NT2/D1 (cell line): ENCODE measurements at regions not wholly inside any gene's neighbourhood (a gene's known extent, or its start where the extent isn't known, plus 50 kb on each side); places are given as distances from the start of the nearest gene placed in this dataset.

Experiments used
- DNase-seq: peaks from one replicate; pipeline ENCODE4 v3.0.0-alpha.2; 2011; ENCODE audit warnings: low read depth, low spot score
- H3K27me3 ChIP-seq: 2 replicates; pipeline ENCODE4 v1.6.0; 2011; ENCODE audit warnings: mild to moderate bottlenecking; ENCODE audit not compliant: insufficient read length, insufficient read depth
- H3K36me3 ChIP-seq: 2 replicates; pipeline ENCODE4 v1.6.1; 2011; ENCODE audit warnings: mild to moderate bottlenecking, low read length, mixed read lengths; ENCODE audit not compliant: insufficient read depth, insufficient read length
- H3K4me1 ChIP-seq: 2 replicates; pipeline ENCODE4 v1.5.1; 2011; ENCODE audit not compliant: insufficient read depth, insufficient read length
- H3K4me3 ChIP-seq: 2 replicates; pipeline ENCODE4 v1.5.1; 2011; ENCODE audit warnings: low read depth; ENCODE audit not compliant: insufficient read length
- H3K9ac ChIP-seq: 2 replicates; pipeline ENCODE4 v1.6.0; 2011; ENCODE audit warnings: low read depth; ENCODE audit not compliant: insufficient read length
- H3K9me3 ChIP-seq: 2 replicates; pipeline ENCODE4 v1.5.1; 2011; ENCODE audit warnings: mild to moderate bottlenecking, low read length; ENCODE audit not compliant: insufficient read depth
- SUZ12 ChIP-seq: IDR thresholded peaks from 2 replicates; pipeline ENCODE4 v1.6.1; 2011; ENCODE audit not compliant: insufficient read length, insufficient read depth; ENCODE audit errors: extremely low read depth
- YY1 ChIP-seq: IDR thresholded peaks from 2 replicates; pipeline ENCODE4 v1.6.1; 2011; ENCODE audit not compliant: insufficient read length, insufficient read depth
- ZNF274 ChIP-seq: IDR thresholded peaks from 2 replicates; pipeline ENCODE4 v1.6.1; 2011; ENCODE audit warnings: mild to moderate bottlenecking, low read depth, low read length

DNA sequence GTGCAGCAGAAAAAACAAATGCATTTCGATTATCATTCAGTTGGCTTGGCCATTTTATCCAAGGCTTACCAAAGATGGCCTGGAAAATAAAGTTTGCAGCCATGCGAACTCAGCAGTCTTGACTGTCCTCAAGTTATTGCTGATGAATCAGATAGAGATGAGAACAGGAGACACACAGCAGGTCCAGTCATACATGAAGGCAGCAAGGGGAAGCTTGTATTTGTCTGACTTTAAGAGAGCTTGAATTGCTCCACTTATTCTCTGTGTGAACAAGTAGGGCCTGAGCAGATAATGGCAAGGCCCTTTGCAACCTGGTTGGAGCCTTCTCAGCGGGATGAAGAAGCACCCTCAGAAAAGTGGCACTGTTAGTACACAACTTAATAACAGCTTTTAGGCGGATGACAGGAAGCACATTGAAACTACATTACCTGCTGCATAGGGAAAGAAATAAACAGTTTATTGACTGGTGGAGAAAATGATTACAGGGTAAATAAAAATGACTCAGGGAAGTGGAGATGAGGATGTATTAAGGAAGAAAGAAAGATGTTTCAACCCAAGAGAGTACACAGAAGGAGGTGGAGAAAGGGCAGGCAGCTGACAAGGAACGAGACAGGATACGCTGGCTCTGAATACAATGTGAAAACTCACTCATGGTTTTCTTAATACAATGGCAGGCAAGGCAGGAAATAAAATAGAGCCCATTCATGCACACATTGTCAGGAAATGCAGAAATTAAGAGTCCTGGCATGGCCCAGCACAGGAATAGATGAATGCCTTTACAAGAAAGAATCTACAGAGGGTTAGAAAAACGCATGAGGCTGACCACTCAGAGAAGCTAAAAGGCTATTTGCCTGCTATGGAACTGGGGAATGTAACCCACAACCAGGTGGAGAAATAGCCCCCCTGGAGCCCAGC, 128.4 kb downstream of the GALC start:
- Histone ChIP-seq H3K9me3 (no peaks in the 10 kb centered on the region), H3K9ac (no peak overlapping the region), H3K4me3 (no peak overlapping the region), H3K27me3 (no peaks in the 10 kb centered on the region), H3K4me1 (no peaks in the 10 kb centered on the region), H3K36me3 (no peaks in the 10 kb centered on the region)
- TF ChIP-seq ZNF274: no peak
- no peak for TF ChIP-seq SUZ12
- no peak for TF ChIP-seq YY1
- DNase-seq: no peak

DNA sequence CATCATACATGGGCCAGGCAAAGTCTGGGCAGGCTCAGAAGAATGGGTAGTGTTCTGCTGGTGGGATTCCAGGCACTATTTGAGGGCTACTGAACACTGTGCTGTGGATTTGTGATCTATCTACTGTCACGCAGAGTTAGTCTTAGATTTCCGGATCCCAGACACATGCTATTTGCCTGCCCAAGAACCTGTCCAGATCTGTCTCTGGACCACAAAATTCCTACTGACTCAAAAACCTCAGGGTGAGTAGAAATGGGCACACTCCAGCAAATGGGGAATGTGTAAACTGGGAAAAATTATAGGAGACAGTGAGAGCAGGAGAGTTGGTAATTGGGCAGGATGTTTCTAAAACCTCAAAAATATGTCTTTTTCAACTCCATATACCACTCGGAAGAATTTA, 129.9 kb downstream of the GALC start:
- Histone ChIP-seq H3K4me3 (no peak overlapping the region), H3K36me3 (no peaks in the 10 kb centered on the region), H3K27me3 (no peaks in the 10 kb centered on the region), H3K9ac (no peak overlapping the region), H3K9me3 (no peaks in the 10 kb centered on the region), H3K4me1 (no peaks in the 10 kb centered on the region)
- TF ChIP-seq SUZ12 (no peak), YY1 (no peak), ZNF274 (no peak)
- DNase-seq: no peak

DNA sequence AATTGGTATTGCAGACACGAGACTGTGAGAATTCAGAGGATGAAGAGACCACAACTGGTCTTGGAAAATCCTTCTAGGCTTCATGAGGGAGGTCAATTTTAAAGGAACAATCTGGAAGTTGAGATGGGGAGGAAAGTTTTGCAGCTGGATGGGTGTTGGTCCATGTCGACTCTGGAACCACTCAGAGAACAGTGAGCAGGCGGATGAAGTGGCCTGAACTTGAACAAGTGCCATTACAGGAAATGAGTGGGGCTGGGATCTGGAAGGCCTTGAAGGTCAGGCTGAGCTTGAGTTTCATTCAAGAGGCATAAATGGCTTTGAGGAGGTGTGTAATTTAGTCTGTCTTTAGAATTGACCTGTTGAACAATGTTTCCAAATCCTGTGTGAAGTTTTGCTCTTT, 140.9 kb downstream of the GALC start:
- no peaks in the 10 kb centered on the region for H3K9me3 ChIP-seq
- no peaks in the 10 kb centered on the region for H3K36me3 ChIP-seq
- no peak for TF ChIP-seq YY1
- no peak for TF ChIP-seq ZNF274
- no peak for TF ChIP-seq SUZ12
- no peak overlapping the region for H3K9ac ChIP-seq
- H3K27me3 ChIP-seq: no peaks in the 10 kb centered on the region
- no peaks in the 10 kb centered on the region for H3K4me1 ChIP-seq
- H3K4me3 ChIP-seq: no peak overlapping the region
- no peak for DNase-seq

DNA sequence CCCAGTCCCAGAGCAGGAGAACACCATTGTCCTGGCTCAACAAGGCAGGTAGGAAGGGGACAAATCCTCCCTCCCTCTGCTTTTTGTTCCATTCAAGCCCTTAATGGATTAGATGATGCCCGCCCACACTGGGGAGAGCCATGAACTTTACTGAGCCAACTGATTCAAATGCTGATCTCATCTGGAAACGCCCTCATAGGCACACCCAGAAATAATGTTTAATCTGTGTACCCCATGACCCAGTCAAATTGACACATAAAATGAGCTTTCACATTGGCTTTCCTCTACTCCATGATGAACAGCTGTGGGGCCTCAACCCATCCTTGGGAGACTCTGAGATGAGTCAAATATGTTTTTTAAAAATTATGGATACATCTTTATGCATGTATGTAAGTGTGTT, 141.8 kb downstream of the GALC start:
- no peak for TF ChIP-seq SUZ12
- TF ChIP-seq ZNF274: no peak
- TF ChIP-seq YY1: no peak
- H3K27me3 ChIP-seq: no peaks in the 10 kb centered on the region
- H3K4me1 ChIP-seq: no peaks in the 10 kb centered on the region

DNA sequence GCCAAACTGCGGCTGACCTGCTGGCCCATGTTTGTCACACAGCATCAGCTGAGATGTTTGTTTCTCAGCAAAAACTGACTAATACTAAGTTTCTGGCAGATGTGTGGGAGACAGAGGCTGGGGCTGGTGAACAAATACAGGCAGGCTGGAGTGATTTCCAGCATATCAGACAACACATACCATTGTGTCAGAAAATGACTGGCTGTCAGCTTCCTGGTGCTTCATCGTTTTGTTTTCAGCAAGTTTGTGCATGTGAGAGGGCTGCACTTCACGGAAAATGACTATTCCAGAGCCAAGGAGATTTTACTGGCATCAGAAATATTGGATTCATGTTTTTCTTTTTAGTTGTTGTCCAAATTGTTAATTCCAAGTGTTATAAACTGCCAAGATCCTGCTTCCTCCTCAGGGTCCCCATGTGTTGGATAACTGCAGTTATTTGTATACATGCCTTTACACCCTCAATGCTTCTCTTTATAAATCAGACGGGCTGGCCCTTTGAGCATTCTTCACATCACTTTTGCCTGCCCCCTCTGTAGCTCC, 145.7 kb downstream of the GALC start:
- no peak overlapping the region for H3K9ac ChIP-seq
- no peaks in the 10 kb centered on the region for H3K27me3 ChIP-seq
- H3K4me3 ChIP-seq: no peak overlapping the region
- H3K4me1 ChIP-seq: no peaks in the 10 kb centered on the region
- H3K36me3 ChIP-seq: no peaks in the 10 kb centered on the region
- H3K9me3 ChIP-seq: no peaks in the 10 kb centered on the region
- no peak for TF ChIP-seq YY1
- TF ChIP-seq ZNF274: no peak
- no peak for TF ChIP-seq SUZ12
- DNase-seq: no peak

More for the DNA sequence above, 141.8 kb downstream of the GALC start:
- Histone ChIP-seq H3K36me3 (no peaks in the 10 kb centered on the region), H3K4me3 (no peak overlapping the region), H3K9me3 (no peaks in the 10 kb centered on the region), H3K9ac (no peak overlapping the region)
- no peak for DNase-seq

DNA sequence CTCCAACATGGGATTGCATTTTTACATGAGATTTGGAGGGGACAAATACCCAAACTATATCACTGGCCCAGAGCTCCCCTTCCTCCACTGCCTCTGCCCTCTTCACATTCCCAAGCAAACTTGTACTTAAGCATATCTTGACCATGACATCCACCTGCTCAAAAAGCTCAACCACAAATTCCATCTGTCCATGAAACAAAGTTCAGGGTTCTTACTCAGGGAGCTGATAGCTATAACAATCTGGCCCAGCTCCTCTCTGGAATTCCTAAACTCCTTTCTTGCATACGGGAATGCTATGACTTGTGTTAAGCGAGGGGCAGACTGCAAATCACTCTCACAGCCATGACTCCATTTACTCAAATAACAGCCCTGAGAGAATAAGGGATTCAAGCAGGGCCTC, 152.1 kb downstream of the GALC start:
- Histone ChIP-seq H3K27me3 (no peaks in the 10 kb centered on the region), H3K9me3 (no peaks in the 10 kb centered on the region), H3K4me3 (no peak overlapping the region), H3K36me3 (no peaks in the 10 kb centered on the region), H3K4me1 (no peaks in the 10 kb centered on the region), H3K9ac (no peak overlapping the region)
- TF ChIP-seq ZNF274: no peak
- no peak for DNase-seq

DNA sequence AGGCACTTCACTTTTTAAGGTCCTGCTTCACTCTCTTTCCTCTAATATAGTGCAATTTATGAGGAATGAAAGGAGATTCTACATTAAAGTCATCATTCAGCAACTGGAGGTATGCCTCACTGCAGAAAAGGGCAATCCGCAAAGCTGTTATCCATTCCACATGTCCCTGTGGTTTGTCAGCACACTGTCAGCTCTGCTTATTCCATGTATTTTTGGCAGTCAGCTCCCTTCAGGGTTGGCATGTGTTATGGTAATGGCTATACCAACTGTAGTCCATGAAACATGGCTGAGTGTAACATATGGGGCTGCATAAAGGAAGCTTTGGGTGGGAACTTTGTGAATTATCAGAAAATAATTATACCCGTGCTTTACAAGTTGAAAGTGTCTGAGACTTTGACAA, 154.1 kb downstream of the GALC start:
- no peaks in the 10 kb centered on the region for H3K36me3 ChIP-seq
- H3K4me3 ChIP-seq: no peak overlapping the region
- H3K9ac ChIP-seq: no peak overlapping the region
- H3K4me1 ChIP-seq: no peaks in the 10 kb centered on the region
- no peak for TF ChIP-seq SUZ12
- no peak for TF ChIP-seq YY1
- TF ChIP-seq ZNF274: no peak
- H3K27me3 ChIP-seq: no peaks in the 10 kb centered on the region
- no peak for DNase-seq
- no peaks in the 10 kb centered on the region for H3K9me3 ChIP-seq
